GM12878 (cell line): ENCODE measurements at regions not wholly inside any gene's neighbourhood (a gene's known extent, or its start where the extent isn't known, plus 50 kb on each side); places are given as distances from the start of the nearest gene placed in this dataset.

Experiments used
- ATAC-seq: fragments of 200-7000 bp; cut with Tn5 transposase; 3 replicates; pipeline ENCODE4 v1.9.1; 2020; ENCODE audit warnings: mild to moderate bottlenecking, moderate library complexity
- BruUV-seq: library from RNA; stranded (reverse); fragments of 400-500 nt; replicated peaks from 2 replicates; lab custom pipeline; 2021; lab: Mats Ljungman, UMichigan
- CTCF ChIA-PET: fragments of 300-600 bp; sonication (Branson Sonifier 250); formaldehyde crosslinking; extraction: SDS; loops from one replicate; lab custom pipeline; 2021; ENCODE audit warnings: inconsistent platforms; lab: Yijun Ruan, JAX
- POLR2A ChIA-PET: fragments of 350-600 bp; formaldehyde crosslinking; extraction: SDS; loops from one replicate; lab custom pipeline; 2021; ENCODE audit warnings: inconsistent platforms; lab: Charles Lee
- RAD21 ChIA-PET: fragments of 300-600 bp; sonication (Branson Sonifier 250); formaldehyde crosslinking; loops from one replicate; lab custom pipeline; 2023; ENCODE audit warnings: antibody characterized with exemption; ENCODE audit not compliant: unreplicated experiment; lab: Charles Lee
- SMC1A ChIA-PET: fragments of 300-600 bp; sonication (Branson Sonifier 250); formaldehyde crosslinking; loops from one replicate; lab custom pipeline; 2023; ENCODE audit not compliant: unreplicated experiment, uncharacterized antibody; lab: Charles Lee
- DNase-seq: peaks from one replicate; pipeline ENCODE4 v3.0.0-alpha.2; 2011; ENCODE audit warnings: low read depth, low spot score
- FAIRE-seq: peaks from 3 replicates; lab custom pipeline; 2011; peaks lifted over from hg19 to GRCh38; lab: Jason Lieb, UNC
- H2AFZ ChIP-seq: 2 replicates; pipeline ENCODE4 v1.6.0; 2011; ENCODE audit warnings: low read depth, low read length, control low read depth; ENCODE audit not compliant: control insufficient read depth
- H3K27ac ChIP-seq: 2 replicates; pipeline ENCODE4 v1.5.1; 2011; ENCODE audit warnings: control low read depth; ENCODE audit not compliant: control insufficient read depth, insufficient read depth
- H3K27me3 ChIP-seq, 2 experiments: replicated peaks in 1 of 2; 2 replicates each; pipeline versions ENCODE4 v1.6.0 to v1.6.1; 2011; ENCODE audit warnings: low read length in 1 of 2; ENCODE audit not compliant: control insufficient read depth in 2 of 2, insufficient read depth in 2 of 2
- H3K36me3 ChIP-seq, 2 experiments: 2 replicates each; pipeline ENCODE4 v1.5.1; 2011; ENCODE audit warnings: low read length in 1 of 2; ENCODE audit not compliant: control insufficient read depth in 2 of 2, insufficient read depth in 2 of 2
- H3K4me1 ChIP-seq: 2 replicates; pipeline ENCODE4 v1.6.1; 2011; ENCODE audit warnings: mild to moderate bottlenecking, low read length, moderate library complexity, mixed read lengths; ENCODE audit not compliant: control insufficient read depth, insufficient read depth
- H3K4me2 ChIP-seq: 2 replicates; pipeline ENCODE4 v1.6.0; 2011; ENCODE audit warnings: control low read depth; ENCODE audit not compliant: control insufficient read depth, insufficient read depth
- H3K4me3 ChIP-seq: fragments of 200-600 bp; sonication (generic); 2 replicates; pipeline ENCODE4 v1.5.1; 2016
- H3K79me2 ChIP-seq: 2 replicates; pipeline ENCODE4 v1.6.0; 2011; ENCODE audit warnings: low read length; ENCODE audit not compliant: control insufficient read depth, insufficient read depth
- H3K9ac ChIP-seq: 2 replicates; pipeline ENCODE4 v1.8.0; 2011; ENCODE audit warnings: low read length, control low read depth, mixed read lengths; ENCODE audit not compliant: control insufficient read depth, insufficient read depth
- H3K9me3 ChIP-seq: replicated peaks from 3 replicates; pipeline ENCODE4 v1.5.1; 2011; ENCODE audit warnings: mild to moderate bottlenecking, low read length; ENCODE audit not compliant: control insufficient read depth, insufficient read depth
- H4K20me1 ChIP-seq: 2 replicates; pipeline ENCODE4 v1.6.0; 2011; ENCODE audit not compliant: control insufficient read depth, insufficient read depth
- CHD1 ChIP-seq: IDR thresholded peaks from 2 replicates; pipeline ENCODE4 v1.6.1; 2012; ENCODE audit warnings: low read depth, low read length, improper control_type of control experiment
- MTA2 ChIP-seq: fragments of 450-650 bp; IDR thresholded peaks from 2 replicates; pipeline ENCODE4 v1.6.1; 2016; ENCODE audit warnings: low read depth, mild to moderate bottlenecking, moderate library complexity
- MTA3 ChIP-seq: IDR thresholded peaks from 2 replicates; pipeline ENCODE4 v1.6.1; 2012; ENCODE audit warnings: low read length, inconsistent platforms, borderline replicate concordance
- NFXL1 ChIP-seq: fragments of 450-650 bp; IDR thresholded peaks from 2 replicates; pipeline ENCODE4 v1.6.1; 2017; ENCODE audit warnings: antibody characterized with exemption, mild to moderate bottlenecking, borderline replicate concordance
- NR2C1 ChIP-seq: fragments of 450-650 bp; IDR thresholded peaks from 2 replicates; pipeline ENCODE4 v1.6.1; 2017; ENCODE audit warnings: antibody characterized with exemption, mild to moderate bottlenecking, moderate library complexity
- NRF1 ChIP-seq: conservative IDR thresholded peaks from 2 replicates; pipeline ENCODE4 v1.6.1; 2011; ENCODE audit warnings: mild to moderate bottlenecking, low read depth, low read length, improper control_type of control experiment
- PBX3 ChIP-seq: IDR thresholded peaks from 2 replicates; pipeline ENCODE4 v1.6.1; 2011; ENCODE audit warnings: mild to moderate bottlenecking, low read depth, low read length, moderate library complexity; ENCODE audit not compliant: insufficient replicate concordance
- TBL1XR1 ChIP-seq: IDR thresholded peaks from 2 replicates; pipeline ENCODE4 v1.6.1; 2012; ENCODE audit warnings: low read depth, low read length, improper control_type of control experiment
- USF2 ChIP-seq: IDR thresholded peaks from 2 replicates; pipeline ENCODE4 v1.6.1; 2011; ENCODE audit warnings: low read depth, low read length, improper control_type of control experiment, borderline replicate concordance
- WRNIP1 ChIP-seq: IDR thresholded peaks from 2 replicates; pipeline ENCODE4 v1.6.1; 2011; ENCODE audit warnings: low read depth, low read length, improper control_type of control experiment, borderline replicate concordance
- WGBS: methylation state at CpG from one replicate; pipeline ENCODE4 v1.1.6; 2016; ENCODE audit warnings: low lambda C conversion rate; ENCODE audit not compliant: insufficient replicate concordance, insufficient coverage; ENCODE audit errors: missing lambda C conversion rate; 5-methylcytosine and 5-hydroxymethylcytosine counted together
- in situ Hi-C: fragments of 300-500 bp; cut with MboI; formaldehyde crosslinking; loops from 9 replicates; pipeline ENCODE4 v1.14.3; 2018; ENCODE audit warnings: mixed read lengths
- intact Hi-C: fragments of 100-400 bp; cut with micrococcal nuclease; formaldehyde crosslinking; loops from one replicate; pipeline ENCODE4 v1.14.2; 2022; ENCODE audit not compliant: unreplicated experiment

GRCh38 chr10:78993261-78993945 lies 75.4 kb upstream of the ZMIZ1 start:
- DNase-seq (no peak), FAIRE-seq (no peak), ATAC-seq (no peak)
- WGBS: 32% methylated on average over 10 of the region's 10 CpGs
- Histone ChIP-seq H2AFZ (no peak overlapping the region), H3K4me3 (no peak overlapping the region), H3K4me1 (peaks cover 9% of the 10 kb centered on the region), H3K27ac (no peak overlapping the region), H3K4me2 (no peak overlapping the region), H3K36me3 (no peaks in the 10 kb centered on the region), H3K9me3 (no peaks in the 10 kb centered on the region), H3K79me2 (no peaks in the 10 kb centered on the region), H3K27me3 (no peaks in the 10 kb centered on the region; a peak in 3 of 4 replicates), H4K20me1 (no peaks in the 10 kb centered on the region; the same call in 1 of the 2 replicates), H3K9ac (no peak overlapping the region)
- CTCF ChIA-PET: no interaction called here
- RAD21 ChIA-PET: no interaction called here
- POLR2A ChIA-PET: interaction anchor here (0.6 kb wide), 1 partner anchor 209 kb away, joined by 3 read pairs; no protein-coding TSS in a partner anchor
- no TSS peak for BruUV-seq
- intact Hi-C loops (no loop called here), in situ Hi-C loops (no loop called here)
- TF ChIP-seq USF2 (no peak), MTA3 (no peak)
- SMC1A ChIA-PET: no interaction called here

GRCh38 chr10:78995987-78996791 lies 72.6 kb upstream of the ZMIZ1 start:
- RAD21 ChIA-PET: no interaction called here
- BruUV-seq: no TSS peak
- Histone ChIP-seq H3K4me1 (peaks cover 7% of the 10 kb centered on the region), H4K20me1 (no peaks in the 10 kb centered on the region; the same call in 1 of the 2 replicates), H3K79me2 (no peaks in the 10 kb centered on the region), H3K27ac (no peak overlapping the region), H3K27me3 (peaks cover 0 to 4% of the 10 kb centered on the region in 2 experiments; a peak in 3 of 4 replicates), H2AFZ (no peak overlapping the region), H3K9me3 (no peaks in the 10 kb centered on the region), H3K36me3 (no peaks in the 10 kb centered on the region), H3K4me2 (no peak overlapping the region), H3K4me3 (no peak overlapping the region), H3K9ac (no peak overlapping the region)
- FAIRE-seq (no peak), ATAC-seq (no peak), DNase-seq (no peak)
- POLR2A ChIA-PET: no interaction called here
- WGBS: 18% methylated on average over 14 of the region's 14 CpGs
- in situ Hi-C loops (no loop called here), intact Hi-C loops (no loop called here)
- SMC1A ChIA-PET: no interaction called here
- CTCF ChIA-PET: no interaction called here
- TF ChIP-seq NFXL1 (no peak), NRF1 (no peak), WRNIP1 (no peak), PBX3 (no peak), TBL1XR1 (no peak), NR2C1 (no peak), CHD1 (no peak), MTA2 (no peak)
